SK-N-SH treated with all-trans-retinoic acid at 6 μM for 48 hours (cell line): ENCODE measurements at regions not wholly inside any gene's neighbourhood (a gene's known extent, or its start where the extent isn't known, plus 50 kb on each side); places are given as distances from the start of the nearest gene placed in this dataset.

ENCODE experiments used
- ATAC-seq: fragments of 200-7000 bp; cut with Tn5 transposase; 3 replicates; pipeline ENCODE4 v1.9.1; 2020; ENCODE audit warnings: mild to moderate bottlenecking, moderate library complexity
- BACH2 ChIP-seq: fragments of 250-450 bp; sonication (Bioruptor Pico); IDR thresholded peaks from 2 replicates; pipeline ENCODE4 v1.9.0; 2021; ENCODE audit warnings: mild to moderate bottlenecking, borderline replicate concordance
- CSDC2 ChIP-seq: fragments of 250-450 bp; sonication (Bioruptor Pico); IDR thresholded peaks from 2 replicates; pipeline ENCODE4 v1.5.0; 2020; ENCODE audit warnings: mild to moderate bottlenecking, moderate library complexity
- ESRRG ChIP-seq: fragments of 250-450 bp; sonication (Bioruptor Pico); IDR thresholded peaks from 2 replicates; pipeline ENCODE4 v1.6.1; 2021; ENCODE audit warnings: mild to moderate bottlenecking
- GLIS3 ChIP-seq: fragments of 250-450 bp; sonication (Bioruptor Pico); IDR thresholded peaks from 2 replicates; pipeline ENCODE4 v1.5.0; 2020; ENCODE audit warnings: mild to moderate bottlenecking, moderate library complexity
- ISL1 ChIP-seq: fragments of 250-450 bp; sonication (Bioruptor Pico); IDR thresholded peaks from 2 replicates; pipeline ENCODE4 v2.1.2; 2022; ENCODE audit warnings: mild to moderate bottlenecking, moderate library complexity
- OSR1 ChIP-seq: fragments of 250-450 bp; sonication (Bioruptor Pico); IDR thresholded peaks from 2 replicates; pipeline ENCODE4 v1.8.0; 2022; ENCODE audit warnings: moderate library complexity, mild to moderate bottlenecking, inconsistent platforms
- PATZ1 ChIP-seq: fragments of 250-450 bp; sonication (Bioruptor Pico); IDR thresholded peaks from 2 replicates; pipeline ENCODE4 v1.8.0; 2020; ENCODE audit warnings: mild to moderate bottlenecking, moderate library complexity, borderline replicate concordance
- PPARA ChIP-seq: fragments of 250-450 bp; sonication (Bioruptor Pico); IDR thresholded peaks from 2 replicates; pipeline ENCODE4 v1.5.0; 2020; ENCODE audit warnings: mild to moderate bottlenecking, borderline replicate concordance
- RARB ChIP-seq: fragments of 250-450 bp; sonication (Bioruptor Pico); IDR thresholded peaks from 2 replicates; pipeline ENCODE4 v1.8.0; 2021; ENCODE audit warnings: mild to moderate bottlenecking, moderate library complexity
- SNAI2 ChIP-seq: fragments of 250-450 bp; sonication (Bioruptor Pico); IDR thresholded peaks from 2 replicates; pipeline ENCODE4 v1.5.0; 2020; ENCODE audit warnings: mild to moderate bottlenecking, moderate library complexity
- TCF4 ChIP-seq: fragments of 250-450 bp; sonication (Bioruptor Pico); IDR thresholded peaks from 2 replicates; pipeline ENCODE4 v1.8.0; 2021; ENCODE audit warnings: mild to moderate bottlenecking, moderate library complexity, borderline replicate concordance
- TOX ChIP-seq: fragments of 250-450 bp; sonication (Bioruptor Pico); IDR thresholded peaks from 2 replicates; pipeline ENCODE4 v1.8.0; 2021; ENCODE audit warnings: mild to moderate bottlenecking, moderate library complexity, borderline replicate concordance
- TSHZ2 ChIP-seq: fragments of 250-450 bp; sonication (Bioruptor Pico); IDR thresholded peaks from 2 replicates; pipeline ENCODE4 v1.5.0; 2020; ENCODE audit warnings: mild to moderate bottlenecking, moderate library complexity
- ZC3H10 ChIP-seq: fragments of 250-450 bp; sonication (Bioruptor Pico); IDR thresholded peaks from 2 replicates; pipeline ENCODE4 v1.5.1; 2021; ENCODE audit warnings: mild to moderate bottlenecking, moderate library complexity
- ZFP3 ChIP-seq: fragments of 250-450 bp; sonication (Bioruptor Pico); IDR thresholded peaks from 2 replicates; pipeline ENCODE4 v1.5.0; 2020; ENCODE audit warnings: mild to moderate bottlenecking, moderate library complexity
- ZFP30 ChIP-seq: fragments of 450-650 bp; formaldehyde crosslinking; IDR thresholded peaks from 2 replicates; pipeline ENCODE4 v1.5.0; 2022; ENCODE audit warnings: mild to moderate bottlenecking, moderate library complexity
- ZNF565 ChIP-seq: fragments of 450-650 bp; formaldehyde crosslinking; conservative IDR thresholded peaks from 2 replicates; pipeline ENCODE4 v1.5.0; 2020; ENCODE audit warnings: low read depth, mild to moderate bottlenecking, moderate library complexity
- ZNF8 ChIP-seq: fragments of 450-650 bp; formaldehyde crosslinking; IDR thresholded peaks from 2 replicates; pipeline ENCODE4 v1.5.0; 2020; ENCODE audit warnings: mild to moderate bottlenecking, moderate library complexity
- TF ChIP-seq, protein P1 (sequence below): fragments of 250-450 bp; sonication (Bioruptor Pico); IDR thresholded peaks from 2 replicates; pipeline ENCODE4 v1.5.1; 2020; ENCODE audit warnings: low read depth, mild to moderate bottlenecking, moderate library complexity
- TF ChIP-seq, protein P2 (sequence below): fragments of 250-450 bp; sonication (Bioruptor Pico); IDR thresholded peaks from 2 replicates; pipeline ENCODE4 v1.8.0; 2021; ENCODE audit warnings: low read depth, mild to moderate bottlenecking, moderate library complexity, borderline replicate concordance

- ATAC-seq = no peak
- TF ChIP-seq ZFP30 = no peak
- TF ChIP-seq ISL1 (CRISPR knock-in tag) = no peak
- no peak for TF ChIP-seq OSR1 (CRISPR knock-in tag)
These were observed 481.9 kb upstream of the NOVA1 start for GRCh38 chr14:27079716-27080115.

- ATAC-seq = no peak
- no peak for TF ChIP-seq CSDC2 (CRISPR knock-in tag)
- no peak for TF ChIP-seq PATZ1
- TF ChIP-seq, protein P1, sequence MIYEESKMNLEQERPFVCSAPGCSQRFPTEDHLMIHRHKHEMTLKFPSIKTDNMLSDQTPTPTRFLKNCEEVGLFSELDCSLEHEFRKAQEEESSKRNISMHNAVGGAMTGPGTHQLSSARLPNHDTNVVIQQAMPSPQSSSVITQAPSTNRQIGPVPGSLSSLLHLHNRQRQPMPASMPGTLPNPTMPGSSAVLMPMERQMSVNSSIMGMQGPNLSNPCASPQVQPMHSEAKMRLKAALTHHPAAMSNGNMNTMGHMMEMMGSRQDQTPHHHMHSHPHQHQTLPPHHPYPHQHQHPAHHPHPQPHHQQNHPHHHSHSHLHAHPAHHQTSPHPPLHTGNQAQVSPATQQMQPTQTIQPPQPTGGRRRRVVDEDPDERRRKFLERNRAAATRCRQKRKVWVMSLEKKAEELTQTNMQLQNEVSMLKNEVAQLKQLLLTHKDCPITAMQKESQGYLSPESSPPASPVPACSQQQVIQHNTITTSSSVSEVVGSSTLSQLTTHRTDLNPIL (CRISPR knock-in tag) = no peak
- no peak for TF ChIP-seq ISL1 (CRISPR knock-in tag)
These were observed 487.7 kb upstream of the NOVA1 start for GRCh38 chr14:27085500-27085899.

DNA sequence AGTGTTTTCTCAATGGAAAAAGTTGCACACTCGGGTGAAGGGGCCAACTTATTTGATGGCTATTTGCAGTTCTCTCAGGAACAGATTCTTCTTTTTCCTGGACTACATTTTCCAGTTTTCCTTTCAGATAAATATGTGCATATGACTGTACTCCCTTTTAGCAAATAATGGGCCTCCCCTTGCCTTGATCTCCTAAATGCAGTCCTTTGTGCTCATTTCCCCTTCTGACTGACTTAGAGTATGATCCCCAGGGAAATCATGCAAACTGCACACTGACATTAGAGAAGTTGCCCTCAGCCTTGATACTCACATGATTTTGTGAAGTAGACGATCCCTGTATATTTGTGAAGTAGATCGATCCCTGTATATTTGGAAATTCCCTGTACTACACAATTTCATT is 492.9 kb upstream of the NOVA1 start:
- no peak for ATAC-seq
- TF ChIP-seq ZFP30 (no peak), SNAI2 (CRISPR knock-in tag) (no peak), ISL1 (CRISPR knock-in tag) (no peak), BACH2 (CRISPR knock-in tag) (no peak), OSR1 (CRISPR knock-in tag) (no peak)

DNA sequence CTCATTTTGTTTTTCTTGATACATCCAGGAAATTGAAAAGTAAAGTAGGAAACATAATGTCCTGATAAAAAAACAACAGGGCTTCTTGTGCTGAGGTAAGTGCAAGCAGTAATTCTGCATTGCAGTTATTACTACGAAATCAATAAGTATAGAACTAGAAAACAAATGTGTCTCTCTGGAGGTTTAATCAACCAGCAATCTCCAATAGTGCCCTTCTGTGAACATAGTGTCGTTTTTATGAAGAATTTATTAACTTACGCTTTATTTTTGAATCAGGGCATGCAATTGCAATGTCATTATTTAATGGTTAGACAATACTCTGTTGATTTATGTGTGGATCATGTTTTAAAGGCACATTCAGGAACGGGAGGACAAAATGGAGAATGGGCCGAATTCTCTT is 494.1 kb upstream of the NOVA1 start:
- TF ChIP-seq SNAI2 (CRISPR knock-in tag) = no peak
- no peak for TF ChIP-seq ZNF565
- no peak for TF ChIP-seq TOX (CRISPR knock-in tag)
- no peak for TF ChIP-seq ZNF8 (CRISPR knock-in tag)
- no peak for TF ChIP-seq ESRRG
- no peak for TF ChIP-seq OSR1 (CRISPR knock-in tag)
- no peak for TF ChIP-seq GLIS3 (CRISPR knock-in tag)
- no peak for TF ChIP-seq PPARA (CRISPR knock-in tag)
- TF ChIP-seq, protein P2, sequence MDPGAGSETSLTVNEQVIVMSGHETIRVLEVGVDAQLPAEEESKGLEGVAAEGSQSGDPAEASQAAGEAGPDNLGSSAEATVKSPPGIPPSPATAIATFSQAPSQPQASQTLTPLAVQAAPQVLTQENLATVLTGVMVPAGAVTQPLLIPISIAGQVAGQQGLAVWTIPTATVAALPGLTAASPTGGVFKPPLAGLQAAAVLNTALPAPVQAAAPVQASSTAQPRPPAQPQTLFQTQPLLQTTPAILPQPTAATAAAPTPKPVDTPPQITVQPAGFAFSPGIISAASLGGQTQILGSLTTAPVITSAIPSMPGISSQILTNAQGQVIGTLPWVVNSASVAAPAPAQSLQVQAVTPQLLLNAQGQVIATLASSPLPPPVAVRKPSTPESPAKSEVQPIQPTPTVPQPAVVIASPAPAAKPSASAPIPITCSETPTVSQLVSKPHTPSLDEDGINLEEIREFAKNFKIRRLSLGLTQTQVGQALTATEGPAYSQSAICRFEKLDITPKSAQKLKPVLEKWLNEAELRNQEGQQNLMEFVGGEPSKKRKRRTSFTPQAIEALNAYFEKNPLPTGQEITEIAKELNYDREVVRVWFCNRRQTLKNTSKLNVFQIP = no peak
- TF ChIP-seq BACH2 (CRISPR knock-in tag) = no peak
- TF ChIP-seq, all 23 proteins: peak for 0
- ATAC-seq = no peak

DNA sequence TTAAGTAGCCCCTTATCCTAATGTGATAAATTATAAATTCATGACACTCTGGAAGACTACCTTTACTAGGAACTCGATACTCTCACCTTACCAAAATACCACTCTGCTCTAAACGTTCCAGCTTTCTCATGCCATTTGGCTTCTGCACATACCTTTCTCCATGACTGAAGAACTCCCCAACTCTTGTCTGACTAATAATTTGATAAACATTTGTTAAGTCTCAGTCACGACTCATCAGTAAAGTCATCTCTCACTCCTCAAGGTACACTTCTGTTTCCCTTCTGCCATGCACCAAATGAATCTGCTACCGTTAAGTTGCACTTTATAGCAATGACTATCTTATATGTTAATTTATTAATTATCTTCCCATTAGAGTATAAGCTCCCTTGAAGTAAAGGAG is 498.3 kb upstream of the NOVA1 start:
- no peak for ATAC-seq
- TF ChIP-seq RARB (CRISPR knock-in tag) = no peak
- no peak for TF ChIP-seq ZNF565
- TF ChIP-seq, protein P2 = no peak
- no peak for TF ChIP-seq TOX (CRISPR knock-in tag)

DNA sequence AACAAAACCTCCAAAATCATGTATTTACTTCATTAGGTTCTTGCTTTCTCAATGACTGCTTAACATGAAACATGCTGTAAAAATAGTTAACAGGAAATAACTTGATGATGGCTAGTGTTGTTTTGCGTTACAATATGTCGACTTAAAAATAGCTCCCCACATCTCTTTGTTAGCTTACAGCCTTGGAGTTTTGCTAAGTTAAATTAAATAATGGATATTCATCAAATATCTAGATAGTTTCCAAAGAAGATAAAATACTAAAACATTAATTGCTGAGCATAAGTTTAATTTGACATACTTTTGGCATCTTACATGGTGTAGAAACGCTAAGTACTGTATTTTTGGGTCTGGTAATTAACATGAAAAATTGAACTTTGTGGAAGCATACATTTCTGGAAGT is 500.6 kb upstream of the NOVA1 start:
- ATAC-seq = no peak
- TF ChIP-seq ZFP3 (CRISPR knock-in tag) (no peak), RARB (CRISPR knock-in tag) (no peak), ZC3H10 (CRISPR knock-in tag) (no peak), ISL1 (CRISPR knock-in tag) (no peak), ZNF8 (CRISPR knock-in tag) (no peak), CSDC2 (CRISPR knock-in tag) (no peak), GLIS3 (CRISPR knock-in tag) (no peak), PATZ1 (no peak), SNAI2 (CRISPR knock-in tag) (no peak), PPARA (CRISPR knock-in tag) (no peak), TCF4 (no peak), BACH2 (CRISPR knock-in tag) (no peak), TSHZ2 (CRISPR knock-in tag) (no peak), TOX (CRISPR knock-in tag) (no peak)
- TF ChIP-seq, protein P1 (CRISPR knock-in tag) = no peak
